ENCODE measurements at regions not wholly inside any gene's neighbourhood (a gene's known extent, or its start where the extent isn't known, plus 50 kb on each side); places are given as distances from the start of the nearest gene placed in this dataset.

- H3K27ac ChIP-seq (ENCODE audit: low read depth): no peak overlapping the region
- Mint-ChIP-seq H3K27me3 (ENCODE audit: insufficient read depth, low read depth, poor library complexity) (peaks cover 4% of the 10 kb centered on the region), H3K36me3 (ENCODE audit: low read depth) (0 out of 3 replicates have a peak, but pooled peaks cover 4% of the 10 kb centered on the region), H3K9me3 (peaks cover 10% of the 10 kb centered on the region; the same call in 2 of the 3 replicates), H3K27ac (no peak overlapping the region), H3K4me1 (0 out of 3 replicates have a peak, but pooled peaks cover 4% of the 10 kb centered on the region), H3K4me3 (no peak overlapping the region)
- H3K79me2 ChIP-seq (replicated peaks; ENCODE audit: insufficient read depth): no peaks in the 10 kb centered on the region
- no peak for ATAC-seq
- DNase-seq (ENCODE audit: low spot score): no peak
- no peaks in the 10 kb centered on the region for H3K9me2 ChIP-seq (ENCODE audit: insufficient read depth)
- no peak for TF ChIP-seq JUNB (IDR thresholded peaks at IDR 0.05; ENCODE audit: unreplicated experiment)
- no peak overlapping the region for H3K4me3 ChIP-seq
- no peaks in the 10 kb centered on the region for H3F3A ChIP-seq (replicated peaks; ENCODE audit: low read depth)
- H3K36me3 ChIP-seq (ENCODE audit: insufficient read depth): no peaks in the 10 kb centered on the region
- no peaks in the 10 kb centered on the region for H3K27me3 ChIP-seq (ENCODE audit: insufficient read depth)
- H2AFZ ChIP-seq: no peak overlapping the region
- no peak overlapping the region for H3K4me2 ChIP-seq
- no peaks in the 10 kb centered on the region for H3K4me1 ChIP-seq (ENCODE audit: insufficient read depth)
- H4K20me1 ChIP-seq (replicated peaks; ENCODE audit: insufficient read depth): no peaks in the 10 kb centered on the region
Observed at GRCh38 chr2:15006667-15007066, 374.1 kb downstream of the LRATD1 start.

- Mint-ChIP-seq H3K36me3 (ENCODE audit: low read depth) (no peaks in the 10 kb centered on the region), H3K9me3 (peaks cover 11% of the 10 kb centered on the region; the same call in 2 of the 3 replicates), H3K27ac (no peak overlapping the region), H3K4me1 (0 out of 3 replicates have a peak, but pooled peaks cover 4% of the 10 kb centered on the region), H3K4me3 (no peak overlapping the region), H3K27me3 (ENCODE audit: insufficient read depth, low read depth, poor library complexity) (peaks cover 2% of the 10 kb centered on the region)
- no peaks in the 10 kb centered on the region for H3K27me3 ChIP-seq (ENCODE audit: insufficient read depth)
- ATAC-seq (no peak), DNase-seq (ENCODE audit: low spot score) (no peak)
- no peaks in the 10 kb centered on the region for H3K9me2 ChIP-seq (ENCODE audit: insufficient read depth)
- H3K4me2 ChIP-seq: no peak overlapping the region
- no peak overlapping the region for H3K27ac ChIP-seq (ENCODE audit: low read depth)
- H2AFZ ChIP-seq: no peak overlapping the region
- no peaks in the 10 kb centered on the region for H3F3A ChIP-seq (replicated peaks; ENCODE audit: low read depth)
- H3K36me3 ChIP-seq (ENCODE audit: insufficient read depth): no peaks in the 10 kb centered on the region
- no peaks in the 10 kb centered on the region for H3K79me2 ChIP-seq (replicated peaks; ENCODE audit: insufficient read depth)
- H4K20me1 ChIP-seq (replicated peaks; ENCODE audit: insufficient read depth): no peaks in the 10 kb centered on the region
- H3K4me1 ChIP-seq (ENCODE audit: insufficient read depth): no peaks in the 10 kb centered on the region
- H3K4me3 ChIP-seq: no peak overlapping the region
- TF ChIP-seq POLR2AphosphoS5 (IDR thresholded peaks at IDR 0.05; ENCODE audit: low read depth) (no peak), EZH2phosphoT487 (IDR thresholded peaks at IDR 0.05; ENCODE audit: unreplicated experiment) (no peak), EZH2 (IDR thresholded peaks at IDR 0.05; ENCODE audit: low read depth, unreplicated experiment) (no peak), NANOG (IDR thresholded peaks at IDR 0.05; ENCODE audit: borderline replicate concordance) (no peak), REST (IDR thresholded peaks at IDR 0.05; ENCODE audit: unreplicated experiment) (no peak), JUNB (IDR thresholded peaks at IDR 0.05; ENCODE audit: unreplicated experiment) (no peak), ZNF114 (CRISPR knock-in tag; IDR thresholded peaks at IDR 0.05) (no peak), ZNF331 (CRISPR knock-in tag; IDR thresholded peaks at IDR 0.05; ENCODE audit: low read depth) (no peak), ETS1 (IDR thresholded peaks at IDR 0.05) (no peak), ZNF462 (CRISPR knock-in tag; IDR thresholded peaks at IDR 0.05) (no peak), CREB1 (CRISPR knock-in tag; IDR thresholded peaks at IDR 0.05; ENCODE audit: low read depth) (no peak)
Observed at GRCh38 chr2:15009681-15010080, 377.2 kb downstream of the LRATD1 start.

All from GM23338 (cell line).